ENCODE measurements at regions not wholly inside any gene's neighbourhood (a gene's known extent, or its start where the extent isn't known, plus 50 kb on each side); places are given as distances from the start of the nearest gene placed in this dataset.
"Not testable (repeated sequence)": the region's sequence is repeated elsewhere in the genome, so short reads cannot be mapped to it uniquely, and the experiment has no call there.

GRCh38 chr7:79619216-79619615, 165.7 kb upstream of the MAGI2 start:
- no peak for DNase-seq

GRCh38 chr7:79615871-79616640, 162.6 kb upstream of the MAGI2 start:
- no peak for DNase-seq

GRCh38 chr7:79615466-79615865, 162.0 kb upstream of the MAGI2 start:
- DNase-seq = no peak

GRCh38 chr7:79612903-79613302, 159.4 kb upstream of the MAGI2 start:
- DNase-seq = no peak

GRCh38 chr7:79612022-79612421, 158.6 kb upstream of the MAGI2 start:
- DNase-seq = no peak

- DNase-seq = no peak
These were observed 157.4 kb upstream of the MAGI2 start for GRCh38 chr7:79610748-79611304.

- no peak for DNase-seq
These were observed 156.8 kb upstream of the MAGI2 start for GRCh38 chr7:79610313-79610712.

GRCh38 chr7:79608005-79608404, 154.5 kb upstream of the MAGI2 start:
- DNase-seq = no peak

GRCh38 chr7:79604841-79605240, 151.4 kb upstream of the MAGI2 start:
- DNase-seq = no peak

GRCh38 chr7:79598351-79598750, 144.9 kb upstream of the MAGI2 start:
- DNase-seq = peak; percentile 61

- DNase-seq = not testable (repeated sequence)
These were observed 141.2 kb upstream of the MAGI2 start for GRCh38 chr7:79594671-79595070.

- DNase-seq = peak; percentile 71
These were observed 140.4 kb upstream of the MAGI2 start for GRCh38 chr7:79593866-79594301.

GRCh38 chr7:79590916-79591623, 137.6 kb upstream of the MAGI2 start:
- DNase-seq = peak; percentile 90

GRCh38 chr7:79590391-79590790, 136.9 kb upstream of the MAGI2 start:
- no peak for DNase-seq

GRCh38 chr7:79570903-79571302, 117.4 kb upstream of the MAGI2 start:
- DNase-seq = no peak

- DNase-seq = no peak
These were observed 110.5 kb upstream of the MAGI2 start for GRCh38 chr7:79563821-79564522.

- no peak for DNase-seq
These were observed 102.1 kb upstream of the MAGI2 start for GRCh38 chr7:79555571-79555970.

GRCh38 chr7:79553811-79554555, 100.5 kb upstream of the MAGI2 start:
- no peak for DNase-seq

GRCh38 chr7:79552463-79552862, 99.0 kb upstream of the MAGI2 start:
- no peak for DNase-seq

- DNase-seq = no peak
These were observed 95.3 kb upstream of the MAGI2 start for GRCh38 chr7:79548727-79549126.

- DNase-seq = no peak
These were observed 93.7 kb upstream of the MAGI2 start for GRCh38 chr7:79547132-79547531.

GRCh38 chr7:79540592-79540991, 87.1 kb upstream of the MAGI2 start:
- DNase-seq = no peak

- no peak for DNase-seq
These were observed 80.7 kb upstream of the MAGI2 start for GRCh38 chr7:79534128-79534527.

All from DMS 273 treated with DMSO at 0.1 percent for 48 hours (cell line).